T-helper 1 cell (primary cell): ENCODE measurements at regions not wholly inside any gene's neighbourhood (a gene's known extent, or its start where the extent isn't known, plus 50 kb on each side); places are given as distances from the start of the nearest gene placed in this dataset.
"Not testable (repeated sequence)": the region's sequence is repeated elsewhere in the genome, so short reads cannot be mapped to it uniquely, and the experiment has no call there.

Experiments
- DNase-seq, 5 donors: peaks; one replicate each; pipeline ENCODE4 v3.0.0-alpha.2; 2012 to 2020

- DNase-seq: no peak
These were observed 55.0 kb upstream of the IL33 start for GRCh38 chr9:6160579-6160978.

DNA sequence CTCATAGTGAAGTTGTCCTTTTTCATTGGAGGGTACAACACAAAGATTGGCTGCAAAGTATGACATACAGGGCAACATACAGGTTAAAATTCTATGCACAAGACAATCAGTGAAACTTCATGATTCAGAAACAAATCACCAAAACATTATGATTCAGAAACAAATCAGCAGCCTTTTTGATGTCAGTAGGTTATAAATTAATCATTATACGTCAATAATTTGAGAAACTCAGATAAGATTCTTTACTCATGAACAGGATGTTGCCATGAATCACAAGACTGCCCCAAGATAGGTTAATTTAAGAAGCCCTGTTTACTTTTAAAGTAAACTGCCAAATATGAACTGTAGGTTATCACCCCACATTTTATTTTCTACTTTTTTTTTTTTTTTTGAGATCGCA, 62.2 kb upstream of the IL33 start:
- DNase-seq: no peak

GRCh38 chr9:6152788-6153187, 62.8 kb upstream of the IL33 start:
- no peak for DNase-seq

DNA sequence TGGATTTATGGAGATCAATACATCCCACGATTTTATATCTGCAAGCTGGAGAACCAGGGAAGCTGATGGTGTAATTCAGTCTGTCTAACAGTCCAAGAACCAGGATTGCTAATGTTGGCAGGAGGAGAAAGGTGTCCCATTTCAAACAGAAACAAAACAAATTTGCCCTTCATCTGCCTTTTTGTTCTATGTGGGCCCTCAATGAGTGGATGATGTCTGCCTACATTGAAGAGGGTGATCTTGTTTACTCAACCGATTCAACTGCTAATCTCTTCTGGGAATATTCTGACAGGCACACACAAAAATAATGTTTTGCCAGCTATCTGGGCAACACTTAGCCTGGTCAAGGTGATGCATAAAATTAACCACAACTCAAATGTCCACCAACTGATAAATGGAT, 65.1 kb upstream of the IL33 start:
- DNase-seq: no peak

DNA sequence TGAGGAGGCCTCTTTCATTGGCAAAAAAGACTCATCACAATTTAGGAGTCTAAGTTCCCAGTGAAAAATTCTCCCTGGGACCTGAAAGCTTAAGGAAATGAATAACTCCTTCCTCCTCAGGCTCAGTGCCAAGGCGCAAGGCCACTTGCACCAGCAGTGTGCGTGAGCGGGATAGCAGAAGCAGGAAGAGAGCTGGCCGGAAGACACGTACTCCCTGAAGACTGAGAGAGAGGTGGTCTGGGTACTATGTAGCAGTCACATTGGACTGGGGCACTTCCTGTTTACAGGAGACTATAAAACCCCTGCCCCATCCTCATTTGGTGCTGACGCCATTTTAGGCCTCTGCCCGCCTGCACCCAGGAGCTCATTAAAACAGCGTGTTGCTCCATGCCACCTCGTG, 66.3 kb upstream of the IL33 start:
- DNase-seq: no peak

DNA sequence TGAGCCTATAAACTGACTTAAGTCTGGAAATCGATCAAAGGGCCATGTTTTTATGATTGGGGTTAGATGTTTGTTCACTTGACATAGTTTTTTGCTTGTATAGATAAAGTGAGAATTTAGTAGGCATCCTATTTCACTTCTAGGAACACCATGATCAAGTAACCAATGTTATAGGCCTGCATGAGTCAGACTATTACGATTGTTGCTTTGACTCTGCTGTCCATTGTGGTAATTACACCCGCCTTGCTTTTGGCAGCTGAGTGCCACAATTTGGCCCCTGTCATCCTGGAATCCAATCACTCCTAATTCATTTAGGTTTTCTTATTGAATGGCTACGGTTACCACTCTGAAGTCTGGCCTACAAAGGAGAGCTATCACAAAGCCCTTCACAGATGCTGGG, 67.8 kb upstream of the IL33 start:
- DNase-seq: no peak

DNA sequence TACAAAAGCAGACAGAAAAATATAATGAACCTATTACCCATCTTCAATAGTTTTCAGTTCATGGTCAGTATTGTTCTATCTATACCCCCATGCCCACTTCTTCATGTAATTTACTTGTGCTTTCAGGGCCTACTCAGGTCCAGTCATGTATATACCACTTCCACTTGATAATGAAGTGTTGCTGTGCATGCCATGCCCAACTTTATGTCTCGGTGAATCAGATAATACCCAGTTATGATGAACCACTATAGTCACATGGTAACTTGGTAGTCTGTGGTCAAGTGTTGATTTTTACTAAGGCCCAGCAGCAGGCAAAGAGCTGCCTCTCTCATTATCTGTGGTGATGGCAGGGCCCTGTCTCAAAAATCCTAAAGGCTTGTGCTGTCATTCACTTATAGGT, 70.7 kb upstream of the IL33 start:
- no peak for DNase-seq

DNA sequence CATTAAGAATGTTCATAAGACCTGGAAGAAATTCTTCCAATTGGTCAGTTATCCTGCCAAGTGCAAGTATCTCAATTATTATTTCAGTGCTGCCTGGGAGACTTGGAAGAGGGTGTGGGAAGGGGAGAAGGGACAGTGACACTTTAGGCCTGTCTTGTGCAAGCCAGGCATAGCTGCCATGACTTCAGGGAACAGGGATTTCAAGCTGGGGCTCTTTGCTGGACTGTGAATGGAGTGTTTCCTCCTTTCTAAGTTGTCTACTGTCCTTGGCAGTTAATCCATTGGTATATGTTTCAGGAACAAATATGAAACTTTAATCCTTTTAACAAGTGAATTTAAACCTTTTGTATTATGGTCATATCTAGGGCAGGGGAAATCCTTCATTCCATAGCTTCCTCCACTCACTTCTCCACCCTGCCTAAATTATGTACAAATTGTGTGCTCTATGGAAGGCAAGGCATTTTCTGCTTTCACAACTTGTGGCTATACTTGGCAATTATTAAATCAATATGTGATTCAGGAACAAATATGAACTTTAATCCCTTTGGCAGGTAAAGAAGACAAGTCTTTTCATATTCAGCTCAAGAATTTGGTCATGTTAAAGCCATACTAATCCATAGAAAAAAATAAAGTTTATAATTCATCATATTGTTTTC, 72.7 kb upstream of the IL33 start:
- no peak for DNase-seq

DNA sequence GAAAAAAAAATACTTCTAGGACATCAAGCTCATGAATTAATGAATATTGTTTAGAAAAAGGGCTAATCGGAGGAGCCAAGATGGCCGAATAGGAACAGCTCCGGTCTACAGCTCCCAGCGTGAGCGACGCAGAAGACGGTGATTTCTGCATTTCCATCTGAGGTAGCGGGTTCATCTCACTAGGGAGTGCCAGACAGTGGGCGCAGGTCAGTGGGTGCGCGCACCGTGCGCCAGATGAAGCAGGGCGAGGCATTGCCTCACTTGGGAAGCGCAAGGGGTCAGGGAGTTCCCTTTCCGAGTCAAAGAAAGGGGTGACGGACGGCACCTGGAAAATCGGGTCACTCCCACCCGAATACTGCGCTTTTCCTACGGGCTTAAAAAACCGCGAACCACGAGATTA, 79.8 kb upstream of the IL33 start:
- not testable (repeated sequence) for DNase-seq

- no peak for DNase-seq
These were observed 80.9 kb upstream of the IL33 start for GRCh38 chr9:6134661-6135180.

DNA sequence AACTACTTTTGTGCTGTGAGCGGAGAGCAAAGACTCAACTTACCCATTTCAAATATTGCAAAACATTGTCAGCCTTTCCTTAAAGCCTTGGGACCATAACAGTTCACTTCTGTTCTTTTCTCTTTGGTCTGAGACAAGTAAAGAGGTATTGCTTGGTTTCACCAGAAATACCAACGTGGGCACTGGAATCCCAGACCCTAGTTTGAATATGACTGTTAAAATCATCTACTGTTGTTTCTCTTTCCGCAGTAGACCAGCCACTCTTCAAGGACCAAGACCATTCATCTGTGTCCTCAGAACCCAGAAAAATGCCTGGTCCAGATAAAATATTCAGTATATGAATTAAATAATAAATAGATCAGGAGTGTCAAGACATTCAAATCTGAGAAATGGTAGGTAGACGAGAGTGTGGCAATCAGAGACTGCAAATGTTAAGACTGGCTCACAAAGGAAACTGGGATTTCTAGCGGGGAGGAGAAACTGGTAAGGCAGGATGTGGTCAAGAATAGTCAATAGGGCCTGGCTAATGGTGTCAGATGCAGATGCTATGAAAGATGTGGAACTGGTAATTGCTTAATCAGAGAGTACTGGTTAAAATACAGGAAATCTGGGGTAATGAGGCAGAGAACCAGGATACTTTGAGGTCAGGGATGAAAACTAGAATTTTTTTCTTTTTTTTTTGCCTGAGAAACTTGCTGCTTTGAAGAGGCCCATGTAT, 82.1 kb upstream of the IL33 start:
- peak in 1 of 5 donors; percentile 19 for DNase-seq

DNA sequence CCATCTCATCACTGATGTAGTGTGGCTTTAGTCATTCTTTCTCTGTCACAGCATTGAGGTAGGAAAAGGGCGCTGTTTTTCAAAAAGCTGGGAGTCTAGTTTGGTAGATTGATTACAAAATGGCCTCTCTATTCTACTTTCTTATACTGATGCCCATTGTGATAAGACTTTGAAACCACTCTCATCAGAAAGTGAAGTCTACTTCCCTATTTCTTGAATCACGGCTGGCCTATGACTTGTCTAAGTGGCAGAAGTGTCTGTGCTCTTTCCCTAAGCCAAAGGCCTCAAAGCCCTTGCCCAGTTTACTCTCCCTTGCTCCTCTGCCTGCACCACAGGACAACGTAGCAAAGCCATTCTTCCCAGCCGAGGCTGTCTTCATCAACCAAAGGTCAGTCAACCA, 83.0 kb upstream of the IL33 start:
- no peak for DNase-seq

DNA sequence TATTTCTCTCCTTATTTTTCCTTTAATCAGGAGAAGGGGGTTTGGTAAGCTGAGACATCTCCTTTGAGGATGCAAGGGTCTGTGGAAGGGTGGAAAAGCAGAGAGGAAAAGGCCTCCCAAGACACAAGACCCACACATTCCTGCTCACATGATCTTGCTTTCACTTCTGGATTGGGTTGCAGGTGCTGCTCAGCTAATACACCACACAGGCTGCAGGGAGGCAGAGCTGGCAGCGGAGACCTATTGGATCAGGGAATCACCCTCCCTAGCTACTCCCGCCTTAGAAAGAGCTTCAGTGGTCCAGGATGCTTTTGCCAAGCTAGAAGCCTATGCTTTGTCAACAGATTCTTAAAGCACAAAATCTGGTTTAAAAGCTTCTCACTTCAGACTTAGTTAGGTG, 87.6 kb upstream of the IL33 start:
- DNase-seq: no peak

- DNase-seq: no peak
These were observed 89.2 kb upstream of the IL33 start for GRCh38 chr9:6126377-6126776.

GRCh38 chr9:6123416-6123815, 92.2 kb upstream of the IL33 start:
- no peak for DNase-seq

DNA sequence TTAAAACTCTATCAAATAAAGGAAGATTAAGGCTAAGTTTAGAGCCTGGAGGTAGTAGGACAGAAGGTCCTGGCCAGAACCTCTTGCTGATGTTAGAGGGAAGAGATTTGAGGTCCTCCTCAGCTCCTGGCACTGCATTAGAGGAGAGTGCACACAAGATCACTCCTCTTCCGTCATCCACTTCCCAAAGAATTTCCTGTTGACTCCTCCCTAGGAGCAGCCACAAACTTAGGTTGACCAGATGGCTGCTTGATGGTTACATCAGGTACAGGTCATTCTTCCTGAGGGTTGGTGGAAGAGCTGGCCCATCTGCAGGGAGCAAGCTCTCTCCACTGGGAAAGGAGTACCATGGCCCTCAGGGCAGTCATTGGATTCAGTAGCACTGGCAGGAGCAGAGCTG, 93.9 kb upstream of the IL33 start:
- no peak for DNase-seq

GRCh38 chr9:6114424-6114823, 99.0 kb upstream of the RANBP6 start:
- no peak for DNase-seq

DNA sequence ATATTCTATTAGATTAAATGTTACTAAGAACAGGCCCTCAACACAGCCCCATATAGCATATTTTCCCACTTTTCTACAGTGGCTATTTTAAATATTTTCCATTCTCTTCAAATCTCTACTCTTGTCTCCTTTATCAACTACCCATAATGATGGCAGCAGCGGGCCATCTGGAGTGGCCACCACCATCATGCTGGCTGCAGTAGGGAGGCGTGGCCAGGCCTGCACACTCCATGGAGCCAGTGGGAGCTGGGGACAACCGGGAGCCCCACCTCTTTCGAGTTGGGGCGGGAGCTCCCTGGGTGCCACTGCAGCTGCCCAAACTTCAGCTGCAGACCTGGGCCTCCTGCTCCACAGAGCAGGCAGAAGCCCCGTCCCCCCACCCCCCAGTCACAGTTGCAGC, 98.4 kb upstream of the RANBP6 start:
- DNase-seq: no peak

- no peak for DNase-seq
These were observed 97.9 kb upstream of the RANBP6 start for GRCh38 chr9:6113312-6113711.

- no peak for DNase-seq
These were observed 94.6 kb upstream of the RANBP6 start for GRCh38 chr9:6109986-6110385.

DNA sequence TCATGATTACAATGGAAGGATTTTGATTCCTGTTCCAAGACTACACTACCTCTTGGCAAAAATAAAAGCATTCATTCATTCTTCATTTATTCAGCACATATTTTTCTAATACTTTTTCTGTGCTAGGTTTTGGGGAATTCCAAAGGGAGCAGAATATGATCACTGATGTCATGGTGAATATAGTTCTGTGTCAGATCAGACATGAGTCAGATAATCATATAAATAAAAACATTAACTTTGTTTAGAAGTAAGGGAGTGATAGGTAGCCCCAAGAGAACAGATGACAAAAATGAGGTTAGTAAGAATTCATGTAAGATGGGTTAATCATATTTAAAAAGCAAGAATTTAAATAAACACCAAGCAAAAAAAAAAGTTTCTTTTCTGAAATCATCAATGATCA, 94.1 kb upstream of the RANBP6 start:
- DNase-seq: no peak

- DNase-seq: no peak
These were observed 91.4 kb upstream of the RANBP6 start for GRCh38 chr9:6106711-6107339.

DNA sequence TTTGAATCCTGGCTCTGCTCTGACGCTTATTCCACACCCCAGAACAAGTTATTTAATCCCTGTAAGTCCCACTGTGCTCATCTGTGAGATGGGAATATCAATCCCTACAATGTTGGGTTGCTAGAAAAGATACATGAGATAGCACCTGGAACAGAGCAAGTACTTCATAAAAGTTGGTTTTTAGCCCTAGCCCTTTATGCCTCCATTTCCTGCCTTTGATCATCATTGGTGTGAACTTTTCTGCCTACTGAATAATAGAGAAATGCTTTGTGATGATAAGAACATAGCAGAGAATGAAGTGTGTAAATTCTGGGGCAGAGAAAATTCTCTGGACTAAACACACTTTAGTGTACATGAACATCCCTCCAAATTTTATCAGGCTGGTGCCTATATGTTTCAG, 90.3 kb upstream of the RANBP6 start:
- DNase-seq: no peak

DNA sequence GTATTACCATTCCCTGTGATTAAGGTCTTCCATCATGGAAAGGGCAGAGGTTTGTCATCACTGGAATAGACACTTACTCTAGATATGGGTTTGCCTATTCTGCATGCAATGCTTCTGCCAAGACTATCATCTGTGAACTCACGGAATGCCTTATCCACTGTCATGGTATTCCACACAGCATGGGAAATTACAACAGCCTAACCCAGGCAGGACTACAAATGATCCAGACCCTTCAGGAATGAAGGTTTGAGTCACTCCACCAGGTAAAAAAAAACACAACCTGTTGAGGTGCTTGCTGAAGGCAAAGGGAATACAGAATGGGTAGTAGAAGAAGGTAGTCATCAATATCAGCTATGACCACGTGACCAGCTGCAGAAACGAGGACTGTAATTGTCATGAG, 89.0 kb upstream of the RANBP6 start:
- not testable (repeated sequence) for DNase-seq
